Suppressor macrophage treated with lipopolysaccharide for 1 hour (primary cell): ENCODE measurements at regions not wholly inside any gene's neighbourhood (a gene's known extent, or its start where the extent isn't known, plus 50 kb on each side); places are given as distances from the start of the nearest gene placed in this dataset.

Experiments
- DNase-seq, 3 donors: peaks; one replicate each; pipeline ENCODE4 v3.0.0-alpha.2; 2020 to 2022

- DNase-seq: no peak
Observed at GRCh38 chr2:168380500-168380899, 75.6 kb upstream of the CERS6 start.

GRCh38 chr2:168392024-168392423, 64.0 kb upstream of the CERS6 start:
- no peak for DNase-seq

GRCh38 chr2:168392797-168393196, 63.3 kb upstream of the CERS6 start:
- no peak for DNase-seq

GRCh38 chr2:168394262-168394661, 61.8 kb upstream of the CERS6 start:
- DNase-seq: no peak

- no peak for DNase-seq
Observed at GRCh38 chr2:168396131-168396530, 59.9 kb upstream of the CERS6 start.

- no peak for DNase-seq
Observed at GRCh38 chr2:168397629-168398028, 58.4 kb upstream of the CERS6 start.

GRCh38 chr2:168401048-168401556, 55.0 kb upstream of the CERS6 start:
- DNase-seq: no peak

- DNase-seq: no peak
Observed at GRCh38 chr2:168401771-168402170, 54.3 kb upstream of the CERS6 start.

- no peak for DNase-seq
Observed at GRCh38 chr2:168402531-168402930, 53.5 kb upstream of the CERS6 start.

GRCh38 chr2:168403736-168404135, 52.3 kb upstream of the CERS6 start:
- DNase-seq: no peak

GRCh38 chr2:168404764-168405163, 51.3 kb upstream of the CERS6 start:
- no peak for DNase-seq
